C4-2B (cell line): ENCODE measurements at regions not wholly inside any gene's neighbourhood (a gene's known extent, or its start where the extent isn't known, plus 50 kb on each side); places are given as distances from the start of the nearest gene placed in this dataset.

ENCODE experiments used
- ZFX ChIP-seq: fragments of 450-650 bp; IDR thresholded peaks from 2 replicates; pipeline ENCODE4 v1.6.1; 2017
- TF ChIP-seq, protein P1 (sequence below): fragments of 450-650 bp; conservative IDR thresholded peaks from 2 replicates; pipeline ENCODE4 v1.5.1; 2017; ENCODE audit warnings: mild to moderate bottlenecking

DNA sequence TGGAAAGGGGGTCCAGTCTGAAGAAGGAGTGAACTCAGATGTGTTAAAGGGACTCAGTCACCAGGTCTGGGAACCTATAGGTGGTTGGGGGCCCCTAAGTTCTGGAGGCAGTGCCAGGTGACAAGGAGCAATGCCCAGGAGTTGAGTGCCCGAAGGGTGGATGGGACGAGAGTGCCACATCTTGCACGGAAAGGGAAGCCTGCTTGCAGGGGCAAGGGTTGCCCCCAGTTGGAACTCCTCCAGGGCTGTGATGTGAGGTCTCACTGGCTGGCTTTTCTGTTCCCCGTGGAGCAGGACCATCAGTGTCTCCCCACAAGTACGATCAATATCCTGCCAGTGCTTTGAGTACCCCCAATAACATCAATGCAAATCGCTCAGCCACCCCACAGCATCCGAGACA, 107.3 kb downstream of the TOMM20 start:
- TF ChIP-seq, protein P1, sequence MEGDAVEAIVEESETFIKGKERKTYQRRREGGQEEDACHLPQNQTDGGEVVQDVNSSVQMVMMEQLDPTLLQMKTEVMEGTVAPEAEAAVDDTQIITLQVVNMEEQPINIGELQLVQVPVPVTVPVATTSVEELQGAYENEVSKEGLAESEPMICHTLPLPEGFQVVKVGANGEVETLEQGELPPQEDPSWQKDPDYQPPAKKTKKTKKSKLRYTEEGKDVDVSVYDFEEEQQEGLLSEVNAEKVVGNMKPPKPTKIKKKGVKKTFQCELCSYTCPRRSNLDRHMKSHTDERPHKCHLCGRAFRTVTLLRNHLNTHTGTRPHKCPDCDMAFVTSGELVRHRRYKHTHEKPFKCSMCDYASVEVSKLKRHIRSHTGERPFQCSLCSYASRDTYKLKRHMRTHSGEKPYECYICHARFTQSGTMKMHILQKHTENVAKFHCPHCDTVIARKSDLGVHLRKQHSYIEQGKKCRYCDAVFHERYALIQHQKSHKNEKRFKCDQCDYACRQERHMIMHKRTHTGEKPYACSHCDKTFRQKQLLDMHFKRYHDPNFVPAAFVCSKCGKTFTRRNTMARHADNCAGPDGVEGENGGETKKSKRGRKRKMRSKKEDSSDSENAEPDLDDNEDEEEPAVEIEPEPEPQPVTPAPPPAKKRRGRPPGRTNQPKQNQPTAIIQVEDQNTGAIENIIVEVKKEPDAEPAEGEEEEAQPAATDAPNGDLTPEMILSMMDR = no peak
- TF ChIP-seq ZFX = no peak
